ENCODE measurements at regions not wholly inside any gene's neighbourhood (a gene's known extent, or its start where the extent isn't known, plus 50 kb on each side); places are given as distances from the start of the nearest gene placed in this dataset.

GRCh38 chr18:65411061-65411460 lies 339.8 kb upstream of the CDH7 start:
- TF ChIP-seq CTCF (IDR thresholded peaks at IDR 0.05; ENCODE audit: low read depth, low read length) (no peak), POLR2A (IDR thresholded peaks at IDR 0.05; ENCODE audit: extremely low read depth, insufficient read length) (no peak), MYC (IDR thresholded peaks at IDR 0.05; ENCODE audit: low read depth, low read length) (no peak)
